HepG2 (cell line): ENCODE measurements at regions not wholly inside any gene's neighbourhood (a gene's known extent, or its start where the extent isn't known, plus 50 kb on each side); places are given as distances from the start of the nearest gene placed in this dataset.

Experiments used
- ATAC-seq: fragments of 200-7000 bp; cut with Tn5 transposase; 3 replicates; pipeline ENCODE4 v1.9.1; 2020; ENCODE audit warnings: mild to moderate bottlenecking, moderate library complexity
- BruUV-seq: library from RNA; stranded (reverse); fragments of 400-500 nt; replicated peaks from 2 replicates; lab custom pipeline; 2021; lab: Mats Ljungman, UMichigan
- CTCF ChIA-PET: fragments of 300-600 bp; formaldehyde crosslinking; extraction: SDS; loops from one replicate; lab custom pipeline; 2021; ENCODE audit warnings: low total read pairs, inconsistent platforms, low intra/inter-chr PET ratio; lab: Yijun Ruan, JAX
- POLR2A ChIA-PET: fragments of 350-600 bp; sonication (Branson Sonifier 250); formaldehyde crosslinking; loops from one replicate; lab custom pipeline; 2020; ENCODE audit warnings: antibody characterized with exemption, inconsistent platforms; lab: Yijun Ruan, JAX
- DNase-seq: peaks from one replicate; pipeline ENCODE4 v3.0.0-alpha.2; 2015; ENCODE audit warnings: low spot score
- FAIRE-seq: peaks from 3 replicates; lab custom pipeline; 2011; peaks lifted over from hg19 to GRCh38; lab: Jason Lieb, UNC
- H2AFZ ChIP-seq: one replicate; pipeline ENCODE4 v1.6.1; 2011; ENCODE audit warnings: low read length, inconsistent platforms
- H3K27ac ChIP-seq: fragments of 300-600 bp; 3 replicates; pipeline ENCODE4 v1.8.0; 2011; ENCODE audit warnings: mixed run types, mild to moderate bottlenecking, mixed read lengths, low read length, inconsistent platforms; ENCODE audit not compliant: insufficient read depth; ENCODE audit errors: extremely low read length
- H3K27me3 ChIP-seq, 2 experiments: fragments of 200-600 bp in 1 of 2; 2 replicates in 1 of 2; 3 replicates in 1 of 2; pipeline versions ENCODE4 v1.6.0 to v1.8.0; 2011; ENCODE audit warnings: low read length in 2 of 2, mild to moderate bottlenecking in 2 of 2, moderate library complexity in 2 of 2, inconsistent platforms in 1 of 2; ENCODE audit not compliant: insufficient read depth in 2 of 2, control insufficient read depth in 1 of 2
- H3K36me3 ChIP-seq, 2 experiments: fragments of 200-600 bp in 1 of 2; replicated peaks in 1 of 2; 2 replicates in 1 of 2; 3 replicates in 1 of 2; pipeline versions ENCODE4 v1.5.1 to v1.8.0; 2011; ENCODE audit warnings: low read length in 2 of 2, inconsistent platforms in 1 of 2; ENCODE audit not compliant: insufficient read depth in 2 of 2, control insufficient read depth in 1 of 2
- H3K4me1 ChIP-seq: 2 replicates; pipeline ENCODE4 v1.5.1; 2012; ENCODE audit warnings: low read length, inconsistent platforms; ENCODE audit not compliant: insufficient read depth
- H3K4me2 ChIP-seq: 2 replicates; pipeline ENCODE4 v1.6.0; 2011; ENCODE audit warnings: low read depth, low read length, inconsistent platforms
- H3K4me3 ChIP-seq, 3 experiments: fragments of 200-600 bp in 1 of 3; sonication (generic), shearing (Covaris generic) in 1 of 3; replicated peaks in 1 of 3; 2 replicates each; pipeline ENCODE4 v1.5.1; 2011 to 2016; ENCODE audit warnings: low read length in 3 of 3, inconsistent platforms in 2 of 3, low read depth in 2 of 3, mild to moderate bottlenecking in 2 of 3, control low read depth in 1 of 3, mixed read lengths in 1 of 3; ENCODE audit not compliant: insufficient read depth in 1 of 3
- H3K79me2 ChIP-seq: one replicate; pipeline ENCODE4 v1.6.1; 2011; ENCODE audit warnings: low read length, inconsistent platforms; ENCODE audit not compliant: insufficient read depth
- H3K9ac ChIP-seq: 2 replicates; pipeline ENCODE4 v1.6.0; 2011; ENCODE audit warnings: mild to moderate bottlenecking, low read depth, low read length, inconsistent platforms; ENCODE audit not compliant: insufficient read depth
- H3K9me3 ChIP-seq: 2 replicates; pipeline ENCODE4 v1.5.1; 2012; ENCODE audit warnings: mild to moderate bottlenecking, low read length
- H4K20me1 ChIP-seq: 2 replicates; pipeline ENCODE4 v1.6.0; 2011; ENCODE audit warnings: inconsistent platforms, mild to moderate bottlenecking, low read length, moderate library complexity; ENCODE audit not compliant: insufficient read depth
- NPAS2 ChIP-seq: sonication (generic); formaldehyde crosslinking; IDR thresholded peaks from 2 replicates; pipeline ENCODE4 v1.8.0; 2022; ENCODE audit warnings: mild to moderate bottlenecking, missing genetic modification reagents, borderline replicate concordance
- TCF7 ChIP-seq: sonication (generic); IDR thresholded peaks from 2 replicates; pipeline ENCODE4 v1.6.1; 2016; ENCODE audit warnings: antibody characterized with exemption, low read depth
- ZKSCAN8 ChIP-seq: IDR thresholded peaks from 2 replicates; pipeline ENCODE4 v1.6.1; 2016; ENCODE audit warnings: borderline replicate concordance, missing genetic modification reagents, missing compliant biosample characterization
- ZNF253 ChIP-seq: sonication (generic); formaldehyde crosslinking; IDR thresholded peaks from 2 replicates; pipeline ENCODE4 v1.8.0; 2022; ENCODE audit warnings: mild to moderate bottlenecking, missing genetic modification reagents, borderline replicate concordance
- ZNF598 ChIP-seq: sonication (generic); formaldehyde crosslinking; IDR thresholded peaks from 2 replicates; pipeline ENCODE4 v1.5.1; 2020; ENCODE audit warnings: mild to moderate bottlenecking, missing genetic modification reagents, borderline replicate concordance
- WGBS: methylation state at CpG from one replicate; pipeline ENCODE4 v1.1.6; 2017; ENCODE audit warnings: low lambda C conversion rate; 5-methylcytosine and 5-hydroxymethylcytosine counted together
- in situ Hi-C: cut with HindIII; loops from 2 replicates; pipeline ENCODE4 v1.10.0; 2017; ENCODE audit warnings: low pct_unique_long_range_greater_than_20kb; ENCODE audit not compliant: extremely low pct_ligation_motif_present
- intact Hi-C: fragments of 100-400 bp; cut with micrococcal nuclease; formaldehyde crosslinking; loops from one replicate; pipeline ENCODE4 v1.10.0; 2022; ENCODE audit not compliant: unreplicated experiment
- TF ChIP-seq, protein P1 (sequence below): sonication (generic); formaldehyde crosslinking; IDR thresholded peaks from 2 replicates; pipeline ENCODE4 v1.5.1; 2020; ENCODE audit warnings: mild to moderate bottlenecking, missing genetic modification reagents, moderate library complexity
- TF ChIP-seq, protein P2 (sequence below): IDR thresholded peaks from 2 replicates; pipeline ENCODE4 v1.6.1; 2016; ENCODE audit warnings: low read depth, borderline replicate concordance

DNA sequence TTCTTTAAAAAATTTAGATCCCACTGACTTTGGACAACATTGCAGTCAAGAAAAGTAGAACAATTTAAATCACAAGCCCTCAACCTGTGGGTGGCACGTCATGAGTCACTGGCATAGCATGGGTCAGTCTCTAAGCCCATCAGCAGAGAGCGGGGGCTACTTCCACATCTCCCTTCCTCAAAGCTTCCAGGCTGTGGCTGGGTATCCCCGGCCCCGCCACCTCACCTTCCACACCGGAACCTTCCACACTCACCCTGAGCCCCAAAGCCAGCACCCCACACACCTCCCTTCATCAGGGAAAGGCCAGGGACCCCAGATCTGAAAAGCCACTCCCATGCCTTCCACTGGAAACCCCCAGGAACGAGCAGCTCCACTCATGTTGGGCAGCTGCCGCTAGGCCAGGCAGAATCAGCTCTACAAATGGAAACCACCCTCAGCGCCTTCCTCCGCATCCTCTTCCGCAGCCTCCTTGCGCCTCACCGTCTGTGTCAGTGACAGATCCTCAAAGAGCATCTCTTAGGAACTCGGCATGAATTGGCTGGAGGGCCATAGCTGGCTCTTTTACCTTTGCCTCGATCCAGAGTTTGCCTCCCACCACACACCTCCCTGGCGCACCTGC is 156.5 kb downstream of the ERCC6L2 start:
- WGBS = 75% methylated on average over 14 of the region's 15 CpGs
- ATAC-seq (no peak), FAIRE-seq (no peak), DNase-seq (no peak)
- intact Hi-C loops = no loop called here
- Histone ChIP-seq H3K27me3 (0 out of 5 replicates have a peak, but pooled peaks cover 0 to 3% of the 10 kb centered on the region in 2 experiments), H4K20me1 (no peaks in the 10 kb centered on the region), H3K9ac (no peak overlapping the region), H3K36me3 (no peaks in the 10 kb centered on the region), H3K4me1 (no peaks in the 10 kb centered on the region), H3K27ac (no peak overlapping the region), H3K9me3 (no peaks in the 10 kb centered on the region; the same call in 1 of the 2 replicates), H2AFZ (no peak overlapping the region), H3K4me3 (no peak overlapping the region), H3K4me2 (no peak overlapping the region), H3K79me2 (no peaks in the 10 kb centered on the region)
- BruUV-seq = no TSS peak
- in situ Hi-C loops = no loop called here
- ChIA-PET POLR2A (no interaction called here), CTCF (no interaction called here)
- no peak for TF ChIP-seq ZNF598 (CRISPR knock-in tag)
- no peak for TF ChIP-seq NPAS2 (CRISPR knock-in tag)
- no peak for TF ChIP-seq TCF7
- TF ChIP-seq, protein P1, sequence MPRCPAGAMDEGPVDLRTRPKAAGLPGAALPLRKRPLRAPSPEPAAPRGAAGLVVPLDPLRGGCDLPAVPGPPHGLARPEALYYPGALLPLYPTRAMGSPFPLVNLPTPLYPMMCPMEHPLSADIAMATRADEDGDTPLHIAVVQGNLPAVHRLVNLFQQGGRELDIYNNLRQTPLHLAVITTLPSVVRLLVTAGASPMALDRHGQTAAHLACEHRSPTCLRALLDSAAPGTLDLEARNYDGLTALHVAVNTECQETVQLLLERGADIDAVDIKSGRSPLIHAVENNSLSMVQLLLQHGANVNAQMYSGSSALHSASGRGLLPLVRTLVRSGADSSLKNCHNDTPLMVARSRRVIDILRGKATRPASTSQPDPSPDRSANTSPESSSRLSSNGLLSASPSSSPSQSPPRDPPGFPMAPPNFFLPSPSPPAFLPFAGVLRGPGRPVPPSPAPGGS (CRISPR knock-in tag) = no peak
- TF ChIP-seq, protein P2, sequence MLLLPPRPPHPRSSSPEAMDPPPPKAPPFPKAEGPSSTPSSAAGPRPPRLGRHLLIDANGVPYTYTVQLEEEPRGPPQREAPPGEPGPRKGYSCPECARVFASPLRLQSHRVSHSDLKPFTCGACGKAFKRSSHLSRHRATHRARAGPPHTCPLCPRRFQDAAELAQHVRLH (CRISPR knock-in tag) = no peak
- no peak for TF ChIP-seq ZKSCAN8 (CRISPR knock-in tag)
- no peak for TF ChIP-seq ZNF253 (CRISPR knock-in tag)
